GM19035 (cell line): ENCODE measurements at regions not wholly inside any gene's neighbourhood (a gene's known extent, or its start where the extent isn't known, plus 50 kb on each side); places are given as distances from the start of the nearest gene placed in this dataset.
A peak's percentile ranks its signal among the peaks of the same experiment; 100 is the strongest.
"Not testable (repeated sequence)": the region's sequence is repeated elsewhere in the genome, so short reads cannot be mapped to it uniquely, and the experiment has no call there.

Experiments used
- ATAC-seq: cut with Tn5 transposase; IDR thresholded peaks from one replicate; pipeline ENCODE4 v1.9.1; 2021; ENCODE audit not compliant: unreplicated experiment

GRCh38 chrX:121283921-121284320 is 236.5 kb downstream of the GLUD2 start:
- no peak for ATAC-seq

- no peak for ATAC-seq
Observed at GRCh38 chrX:121298499-121298898, 251.1 kb downstream of the GLUD2 start.

- ATAC-seq = no peak
Observed at GRCh38 chrX:121301356-121301755, 253.9 kb downstream of the GLUD2 start.

GRCh38 chrX:121301822-121302221 is 254.4 kb downstream of the GLUD2 start:
- ATAC-seq = no peak

- peak; percentile 82 for ATAC-seq
Observed at GRCh38 chrX:121307449-121307848, 260.0 kb downstream of the GLUD2 start.

- peak; percentile 78 for ATAC-seq
Observed at GRCh38 chrX:121308276-121308805, 260.9 kb downstream of the GLUD2 start.

- ATAC-seq = no peak
Observed at GRCh38 chrX:121310820-121311219, 263.4 kb downstream of the GLUD2 start.

- no peak for ATAC-seq
Observed at GRCh38 chrX:121320441-121320840, 273.0 kb downstream of the GLUD2 start.

- ATAC-seq = no peak
Observed at GRCh38 chrX:121322159-121322558, 274.7 kb downstream of the GLUD2 start.

GRCh38 chrX:121323337-121323736 is 275.9 kb downstream of the GLUD2 start:
- no peak for ATAC-seq

- ATAC-seq = no peak
Observed at GRCh38 chrX:121333942-121334341, 286.5 kb downstream of the GLUD2 start.

- ATAC-seq = no peak
Observed at GRCh38 chrX:121336831-121337421, 289.5 kb downstream of the GLUD2 start.

GRCh38 chrX:121337816-121338215 is 290.4 kb downstream of the GLUD2 start:
- ATAC-seq = no peak

GRCh38 chrX:121349263-121349662 is 301.9 kb downstream of the GLUD2 start:
- ATAC-seq = no peak

- no peak for ATAC-seq
Observed at GRCh38 chrX:121356139-121356849, 308.9 kb downstream of the GLUD2 start.

- ATAC-seq = no peak
Observed at GRCh38 chrX:121356850-121357171, 309.4 kb downstream of the GLUD2 start.

GRCh38 chrX:121360280-121360679 is 312.9 kb downstream of the GLUD2 start:
- no peak for ATAC-seq

GRCh38 chrX:121365572-121366161 is 318.3 kb downstream of the GLUD2 start:
- no peak for ATAC-seq

- no peak for ATAC-seq
Observed at GRCh38 chrX:121374471-121374870, 327.1 kb downstream of the GLUD2 start.

- not testable (repeated sequence) for ATAC-seq
Observed at GRCh38 chrX:121381915-121382314, 334.5 kb downstream of the GLUD2 start.

GRCh38 chrX:121389976-121390714 is 342.7 kb downstream of the GLUD2 start:
- no peak for ATAC-seq

- no peak for ATAC-seq
Observed at GRCh38 chrX:121405826-121406225, 358.4 kb downstream of the GLUD2 start.
